ENCODE measurements at regions not wholly inside any gene's neighbourhood (a gene's known extent, or its start where the extent isn't known, plus 50 kb on each side); places are given as distances from the start of the nearest gene placed in this dataset.

- no peak for TF ChIP-seq CTCF (conservative IDR thresholded peaks at IDR 0.05 in 1 of 2, IDR thresholded peaks at IDR 0.05 in 1 of 2; ENCODE audit: extremely low read depth in 1 of 2, insufficient read depth in 1 of 2, low read depth in 1 of 2, low read length in 2 of 2)
- no peak for TF ChIP-seq EZH2 (IDR thresholded peaks at IDR 0.05; ENCODE audit: borderline replicate concordance, low read length)
Measured at GRCh38 chr2:41942278-41942677, 105.5 kb upstream of the PKDCC start.

Data from mammary epithelial cell (primary cell).